ENCODE measurements at regions not wholly inside any gene's neighbourhood (a gene's known extent, or its start where the extent isn't known, plus 50 kb on each side); places are given as distances from the start of the nearest gene placed in this dataset.

DNA sequence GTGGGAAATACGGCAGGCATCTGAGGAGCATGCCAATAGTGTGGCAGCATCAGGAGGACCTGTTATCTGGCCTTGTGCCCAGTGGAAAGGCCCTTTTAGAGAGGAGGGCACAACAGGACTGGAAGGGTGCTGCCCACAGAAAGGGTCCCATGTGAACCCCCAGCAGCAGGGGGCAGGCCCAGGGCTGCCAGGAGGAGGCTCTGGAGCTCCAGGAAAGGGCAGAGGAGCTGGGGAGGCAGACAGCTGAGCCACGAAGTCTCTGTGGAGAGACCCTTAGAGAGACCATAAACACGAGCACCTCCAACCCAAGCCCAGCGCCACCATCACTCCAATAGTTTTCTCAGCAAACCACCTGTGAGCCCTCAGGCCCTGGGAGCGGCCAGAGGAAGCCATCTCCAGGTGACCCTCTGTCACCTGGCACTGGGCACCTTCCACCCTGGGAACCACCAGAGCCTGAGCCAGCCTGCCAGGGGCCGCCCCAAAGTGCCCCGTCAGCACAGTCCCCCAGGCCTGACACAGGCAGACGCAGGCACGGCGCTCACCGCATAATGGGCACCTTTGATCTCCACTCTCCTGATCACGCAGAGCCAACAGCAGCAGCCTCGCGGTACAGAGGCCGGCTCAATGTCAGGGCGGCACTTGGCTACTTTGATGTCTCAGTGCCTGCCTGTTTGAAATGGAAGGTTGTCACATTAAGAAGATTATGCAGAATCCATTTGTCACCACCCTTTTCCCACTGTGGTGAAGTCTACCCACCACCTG lies 162.5 kb upstream of the RAB6C start:
- no peak for TF ChIP-seq POLR2A (IDR thresholded peaks at IDR 0.05; ENCODE audit: low read depth, low read length)
- TF ChIP-seq POLR2AphosphoS5 (IDR thresholded peaks at IDR 0.05; ENCODE audit: low read depth, low read length), result no peak
- no peak for TF ChIP-seq PAX5 (IDR thresholded peaks at IDR 0.05; ENCODE audit: insufficient read depth, low read length, severe bottlenecking)
- TF ChIP-seq SPI1 (IDR thresholded peaks at IDR 0.05; ENCODE audit: low read depth, low read length), result no peak
